H1 (cell line): ENCODE measurements at regions not wholly inside any gene's neighbourhood (a gene's known extent, or its start where the extent isn't known, plus 50 kb on each side); places are given as distances from the start of the nearest gene placed in this dataset.

Experiments
- CEBPB ChIP-seq: IDR thresholded peaks from 2 replicates; pipeline ENCODE4 v1.6.1; 2012; ENCODE audit warnings: low read depth, low read length
- GABPA ChIP-seq: IDR thresholded peaks from 2 replicates; pipeline ENCODE4 v1.6.1; 2011; ENCODE audit warnings: mild to moderate bottlenecking, low read length, moderate library complexity, borderline replicate concordance; ENCODE audit not compliant: insufficient read depth
- NANOG ChIP-seq: IDR thresholded peaks from 2 replicates; pipeline ENCODE4 v1.6.1; 2011; ENCODE audit warnings: low read length, low read depth, mild to moderate bottlenecking, inconsistent platforms; ENCODE audit not compliant: insufficient read depth, poor library complexity, severe bottlenecking
- RNF2 ChIP-seq: fragments of 200-900, 300-1000 bp; sonication (generic); IDR thresholded peaks from 2 replicates; pipeline ENCODE4 v1.7.1; 2016; ENCODE audit warnings: borderline replicate concordance, low read depth, mild to moderate bottlenecking, antibody characterized with exemption, low read length; ENCODE audit not compliant: poor library complexity, severe bottlenecking; ENCODE audit errors: missing control alignments

DNA sequence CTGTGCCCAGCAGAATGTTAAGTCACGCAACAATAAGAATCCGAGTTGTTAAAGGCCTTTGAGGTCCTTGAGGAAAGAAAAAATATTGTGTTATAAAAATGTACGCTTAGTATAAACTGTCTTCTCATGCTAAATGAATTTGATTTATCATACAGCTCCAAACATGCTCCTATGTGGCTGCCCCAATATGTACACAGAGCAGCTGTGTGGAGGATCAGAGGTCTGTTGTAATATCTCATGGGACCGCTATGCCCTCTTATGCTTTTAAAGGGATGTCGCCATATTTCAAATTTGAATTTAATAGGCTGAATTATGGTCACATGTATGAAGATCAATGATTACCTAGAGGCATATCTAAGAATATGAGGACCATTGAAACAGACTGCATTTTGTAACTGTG, 90.2 kb downstream of the SLC5A7 start (continued):
- no peak for TF ChIP-seq RNF2
- TF ChIP-seq GABPA: no peak
- TF ChIP-seq CEBPB: no peak
- no peak for TF ChIP-seq NANOG
